MM.1S (cell line): ENCODE measurements at regions not wholly inside any gene's neighbourhood (a gene's known extent, or its start where the extent isn't known, plus 50 kb on each side); places are given as distances from the start of the nearest gene placed in this dataset.

Experiments used
- EZH2 ChIP-seq: fragments of 300-600 bp; sonication (generic); optimal IDR thresholded peaks from 2 replicates; pipeline ENCODE3; 2017; ENCODE audit warnings: low read depth, mild to moderate bottlenecking, antibody characterized with exemption, low read length, mixed read lengths
- EZH2phosphoT487 ChIP-seq: fragments of 300-600 bp; sonication (generic); IDR thresholded peaks from 2 replicates; pipeline ENCODE4 v1.6.1; 2018; ENCODE audit warnings: antibody characterized with exemption, low read length
- TF ChIP-seq, protein P1 (sequence below): fragments of 300-600 bp; sonication (generic); IDR thresholded peaks from 2 replicates; pipeline ENCODE4 v1.5.1; 2016; ENCODE audit warnings: antibody characterized with exemption, low read length, mixed read lengths

DNA sequence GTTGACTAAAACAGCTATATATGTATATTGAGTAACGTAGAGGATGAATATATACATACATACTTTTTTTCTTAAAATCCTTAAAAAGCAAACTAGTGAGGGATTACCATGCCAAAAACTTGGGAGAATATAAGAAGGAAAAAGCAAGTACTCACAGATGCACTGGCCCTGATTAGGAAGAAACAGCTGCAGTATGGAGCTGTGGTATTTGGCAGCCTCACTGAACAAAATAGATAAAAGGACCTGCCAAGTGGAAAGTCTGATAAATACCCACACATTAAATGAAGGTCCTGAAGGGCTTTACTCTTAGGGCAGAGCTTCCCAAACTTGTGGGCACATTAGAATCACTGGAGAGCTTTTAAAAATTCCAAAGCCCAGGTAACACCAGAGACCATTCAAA is 80.6 kb downstream of the FEM1C start:
- TF ChIP-seq, protein P1, sequence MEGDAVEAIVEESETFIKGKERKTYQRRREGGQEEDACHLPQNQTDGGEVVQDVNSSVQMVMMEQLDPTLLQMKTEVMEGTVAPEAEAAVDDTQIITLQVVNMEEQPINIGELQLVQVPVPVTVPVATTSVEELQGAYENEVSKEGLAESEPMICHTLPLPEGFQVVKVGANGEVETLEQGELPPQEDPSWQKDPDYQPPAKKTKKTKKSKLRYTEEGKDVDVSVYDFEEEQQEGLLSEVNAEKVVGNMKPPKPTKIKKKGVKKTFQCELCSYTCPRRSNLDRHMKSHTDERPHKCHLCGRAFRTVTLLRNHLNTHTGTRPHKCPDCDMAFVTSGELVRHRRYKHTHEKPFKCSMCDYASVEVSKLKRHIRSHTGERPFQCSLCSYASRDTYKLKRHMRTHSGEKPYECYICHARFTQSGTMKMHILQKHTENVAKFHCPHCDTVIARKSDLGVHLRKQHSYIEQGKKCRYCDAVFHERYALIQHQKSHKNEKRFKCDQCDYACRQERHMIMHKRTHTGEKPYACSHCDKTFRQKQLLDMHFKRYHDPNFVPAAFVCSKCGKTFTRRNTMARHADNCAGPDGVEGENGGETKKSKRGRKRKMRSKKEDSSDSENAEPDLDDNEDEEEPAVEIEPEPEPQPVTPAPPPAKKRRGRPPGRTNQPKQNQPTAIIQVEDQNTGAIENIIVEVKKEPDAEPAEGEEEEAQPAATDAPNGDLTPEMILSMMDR, result no peak
- TF ChIP-seq EZH2, result no peak
- TF ChIP-seq EZH2phosphoT487, result no peak
